ENCODE measurements at regions not wholly inside any gene's neighbourhood (a gene's known extent, or its start where the extent isn't known, plus 50 kb on each side); places are given as distances from the start of the nearest gene placed in this dataset.

GRCh38 chr16:77612596-77612995 lies 109.7 kb upstream of the NUDT7 start:
- H3K27me3 Mint-ChIP-seq (ENCODE audit: insufficient read depth, low read depth), result no peaks in the 10 kb centered on the region
- Histone ChIP-seq H4K20me1 (ENCODE audit: low read depth) (no peaks in the 10 kb centered on the region), H3K79me2 (ENCODE audit: low read depth) (no peaks in the 10 kb centered on the region), H3F3A (ENCODE audit: low read depth) (no peaks in the 10 kb centered on the region), H3K4me2 (no peak overlapping the region), H3K27me3 (no peaks in the 10 kb centered on the region), H3K36me3 (no peaks in the 10 kb centered on the region), H3K4me3 (no peak overlapping the region), H3K9me3 (ENCODE audit: low read depth) (no peaks in the 10 kb centered on the region), H3K4me1 (no peaks in the 10 kb centered on the region), H3K27ac (no peak overlapping the region), H2AFZ (replicated peaks) (no peak overlapping the region), H3K9ac (no peak overlapping the region)
- H3K36me3 Mint-ChIP-seq, result no peaks in the 10 kb centered on the region
- no peaks in the 10 kb centered on the region for H3K4me1 Mint-ChIP-seq
- no peak for DNase-seq (ENCODE audit: low spot score)
- TF ChIP-seq EZH2 (IDR thresholded peaks at IDR 0.05) (no peak), EZH2phosphoT487 (IDR thresholded peaks at IDR 0.05) (no peak)
- TF ChIP-seq, protein P1, sequence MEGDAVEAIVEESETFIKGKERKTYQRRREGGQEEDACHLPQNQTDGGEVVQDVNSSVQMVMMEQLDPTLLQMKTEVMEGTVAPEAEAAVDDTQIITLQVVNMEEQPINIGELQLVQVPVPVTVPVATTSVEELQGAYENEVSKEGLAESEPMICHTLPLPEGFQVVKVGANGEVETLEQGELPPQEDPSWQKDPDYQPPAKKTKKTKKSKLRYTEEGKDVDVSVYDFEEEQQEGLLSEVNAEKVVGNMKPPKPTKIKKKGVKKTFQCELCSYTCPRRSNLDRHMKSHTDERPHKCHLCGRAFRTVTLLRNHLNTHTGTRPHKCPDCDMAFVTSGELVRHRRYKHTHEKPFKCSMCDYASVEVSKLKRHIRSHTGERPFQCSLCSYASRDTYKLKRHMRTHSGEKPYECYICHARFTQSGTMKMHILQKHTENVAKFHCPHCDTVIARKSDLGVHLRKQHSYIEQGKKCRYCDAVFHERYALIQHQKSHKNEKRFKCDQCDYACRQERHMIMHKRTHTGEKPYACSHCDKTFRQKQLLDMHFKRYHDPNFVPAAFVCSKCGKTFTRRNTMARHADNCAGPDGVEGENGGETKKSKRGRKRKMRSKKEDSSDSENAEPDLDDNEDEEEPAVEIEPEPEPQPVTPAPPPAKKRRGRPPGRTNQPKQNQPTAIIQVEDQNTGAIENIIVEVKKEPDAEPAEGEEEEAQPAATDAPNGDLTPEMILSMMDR (IDR thresholded peaks at IDR 0.05), result no peak
- H3K27ac Mint-ChIP-seq, result no peak overlapping the region
- H3K4me3 Mint-ChIP-seq, result no peak overlapping the region
- no peaks in the 10 kb centered on the region for H3K9me3 Mint-ChIP-seq

GRCh38 chr16:77613095-77613494 lies 109.2 kb upstream of the NUDT7 start:
- H2AFZ ChIP-seq (replicated peaks), result no peak overlapping the region
- H4K20me1 ChIP-seq (ENCODE audit: low read depth), result no peaks in the 10 kb centered on the region
- no peaks in the 10 kb centered on the region for H3K27me3 Mint-ChIP-seq (ENCODE audit: insufficient read depth, low read depth)
- H3K36me3 Mint-ChIP-seq, result no peaks in the 10 kb centered on the region
- no peak overlapping the region for H3K4me3 ChIP-seq
- H3K4me1 ChIP-seq, result no peaks in the 10 kb centered on the region
- no peak overlapping the region for H3K4me2 ChIP-seq
- no peaks in the 10 kb centered on the region for H3K79me2 ChIP-seq (ENCODE audit: low read depth)
- no peak overlapping the region for H3K27ac ChIP-seq
- no peak overlapping the region for H3K9ac ChIP-seq
- H3K27ac Mint-ChIP-seq, result no peak overlapping the region
- no peaks in the 10 kb centered on the region for H3K36me3 ChIP-seq
- no peaks in the 10 kb centered on the region for H3K9me3 Mint-ChIP-seq
- DNase-seq (ENCODE audit: low spot score), result no peak
- no peak overlapping the region for H3K4me3 Mint-ChIP-seq
- no peaks in the 10 kb centered on the region for H3K27me3 ChIP-seq
- no peaks in the 10 kb centered on the region for H3K9me3 ChIP-seq (ENCODE audit: low read depth)
- no peaks in the 10 kb centered on the region for H3K4me1 Mint-ChIP-seq
- TF ChIP-seq, protein P1 (IDR thresholded peaks at IDR 0.05), result no peak
- H3F3A ChIP-seq (ENCODE audit: low read depth), result no peaks in the 10 kb centered on the region

DNA sequence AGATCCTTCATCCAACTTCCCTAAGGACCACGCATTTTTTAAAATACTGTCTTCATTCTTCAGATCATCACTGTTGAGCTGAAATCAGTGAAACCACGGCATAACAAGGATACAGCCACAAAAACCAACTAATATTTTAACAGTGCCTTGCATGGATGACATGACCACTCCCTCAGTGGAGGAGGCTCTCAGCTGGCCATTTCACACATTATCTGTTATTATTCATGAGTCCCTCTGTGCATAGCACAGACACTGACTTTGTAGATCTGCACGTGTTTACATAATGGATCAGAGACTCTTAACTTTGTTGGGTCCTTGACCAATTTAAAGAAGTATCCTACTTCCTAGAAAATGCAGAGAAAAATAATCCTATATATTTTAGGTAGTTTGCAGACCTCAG lies 104.8 kb upstream of the NUDT7 start:
- Histone ChIP-seq H3K9me3 (ENCODE audit: low read depth) (no peaks in the 10 kb centered on the region), H3K4me1 (no peaks in the 10 kb centered on the region), H3K79me2 (ENCODE audit: low read depth) (no peaks in the 10 kb centered on the region), H3F3A (ENCODE audit: low read depth) (no peaks in the 10 kb centered on the region), H3K27me3 (no peaks in the 10 kb centered on the region), H3K4me2 (no peak overlapping the region), H3K9ac (no peak overlapping the region), H3K36me3 (no peaks in the 10 kb centered on the region), H3K27ac (no peak overlapping the region), H2AFZ (replicated peaks) (no peak overlapping the region), H3K4me3 (no peak overlapping the region), H4K20me1 (ENCODE audit: low read depth) (no peaks in the 10 kb centered on the region)
- Mint-ChIP-seq H3K4me1 (no peaks in the 10 kb centered on the region), H3K9me3 (no peaks in the 10 kb centered on the region), H3K27ac (no peak overlapping the region), H3K27me3 (ENCODE audit: insufficient read depth, low read depth) (no peaks in the 10 kb centered on the region), H3K4me3 (no peak overlapping the region), H3K36me3 (no peaks in the 10 kb centered on the region)
- no peak for DNase-seq (ENCODE audit: low spot score)
- no peak for TF ChIP-seq EZH2 (IDR thresholded peaks at IDR 0.05)
- TF ChIP-seq, protein P1 (IDR thresholded peaks at IDR 0.05), result no peak
- no peak for TF ChIP-seq EZH2phosphoT487 (IDR thresholded peaks at IDR 0.05)

DNA sequence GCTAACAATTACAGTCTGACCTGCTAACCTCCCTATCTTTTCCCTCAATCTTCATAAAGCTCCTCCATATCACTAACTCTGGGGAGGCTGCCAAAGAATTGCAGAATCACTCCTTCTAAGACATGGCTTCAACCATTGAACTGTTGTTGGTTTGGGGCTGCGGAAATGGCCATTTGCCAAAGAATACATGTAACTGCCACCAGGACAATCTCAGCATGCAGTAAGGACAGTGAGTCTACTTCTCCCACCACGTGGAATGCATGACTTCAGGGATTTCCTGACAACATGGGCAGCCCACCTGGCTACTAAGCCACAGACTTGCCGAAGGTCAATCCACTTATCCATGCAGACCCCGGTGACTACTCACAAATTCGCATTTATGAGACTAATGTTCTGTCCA lies 104.3 kb upstream of the NUDT7 start:
- Histone ChIP-seq H3K27me3 (no peaks in the 10 kb centered on the region), H3K9ac (no peak overlapping the region), H4K20me1 (ENCODE audit: low read depth) (no peaks in the 10 kb centered on the region), H3K9me3 (ENCODE audit: low read depth) (no peaks in the 10 kb centered on the region), H3K4me1 (no peaks in the 10 kb centered on the region), H3K4me2 (no peak overlapping the region), H3K4me3 (no peak overlapping the region), H3K36me3 (no peaks in the 10 kb centered on the region), H2AFZ (replicated peaks) (no peak overlapping the region), H3K27ac (no peak overlapping the region), H3K79me2 (ENCODE audit: low read depth) (no peaks in the 10 kb centered on the region), H3F3A (ENCODE audit: low read depth) (no peaks in the 10 kb centered on the region)
- Mint-ChIP-seq H3K4me3 (no peak overlapping the region), H3K27me3 (ENCODE audit: insufficient read depth, low read depth) (no peaks in the 10 kb centered on the region), H3K36me3 (no peaks in the 10 kb centered on the region), H3K9me3 (no peaks in the 10 kb centered on the region), H3K27ac (no peak overlapping the region), H3K4me1 (no peaks in the 10 kb centered on the region)
- TF ChIP-seq, protein P1 (IDR thresholded peaks at IDR 0.05), result no peak
- TF ChIP-seq EZH2 (IDR thresholded peaks at IDR 0.05) (no peak), EZH2phosphoT487 (IDR thresholded peaks at IDR 0.05) (no peak)
- no peak for DNase-seq (ENCODE audit: low spot score)

Data from neural progenitor cell (in vitro differentiated cells).